Left ventricle myocardium superior (tissue), 1 donor: ENCODE measurements at regions not wholly inside any gene's neighbourhood (a gene's known extent, or its start where the extent isn't known, plus 50 kb on each side); places are given as distances from the start of the nearest gene placed in this dataset.
A peak's percentile ranks its signal among the peaks of the same experiment; 100 is the strongest.
"Not testable (repeated sequence)": the region's sequence is repeated elsewhere in the genome, so short reads cannot be mapped to it uniquely, and the experiment has no call there.

Experiments
- ATAC-seq: fragments of 200-7000 bp; cut with Tn5 transposase; one replicate; pipeline ENCODE4 v1.9.1; 2020; ENCODE audit warnings: mild to moderate bottlenecking, moderate library complexity
- DNase-seq: peaks from one replicate; pipeline ENCODE4 v3.0.0-alpha.2; 2020
- intact Hi-C: fragments of 100-400 bp; cut with micrococcal nuclease; formaldehyde crosslinking; loops from one replicate; pipeline ENCODE4 v1.11.0; 2022
- donor health status: DM: no; HTN: yes; CAD: no; lungs with severe emphysema.

DNA sequence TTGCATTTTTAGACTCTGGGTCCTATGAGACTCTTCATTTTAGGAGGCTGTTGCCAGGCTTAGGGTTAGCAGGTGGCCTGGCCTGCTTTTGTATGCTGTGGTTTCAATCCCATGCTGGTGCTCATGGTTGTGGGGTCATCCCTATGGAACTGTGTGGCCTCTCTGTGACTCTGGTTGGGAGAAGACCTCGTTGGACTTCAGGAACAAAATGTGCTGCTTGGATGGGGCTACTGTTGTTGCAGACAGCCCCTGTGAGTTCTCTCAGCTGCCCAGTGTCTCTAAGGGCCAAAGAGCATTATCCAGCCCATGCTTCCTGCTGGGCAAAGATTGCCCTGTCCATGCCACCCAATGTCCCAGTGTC is 169.5 kb upstream of the S1PR3 start:
- no peak for DNase-seq
- ATAC-seq: peak; percentile 59
- intact Hi-C loops: no loop called here

GRCh38 chr9:88824711-88825110 is 166.6 kb upstream of the S1PR3 start:
- intact Hi-C loops: no loop called here
- ATAC-seq (no peak), DNase-seq (no peak)

DNA sequence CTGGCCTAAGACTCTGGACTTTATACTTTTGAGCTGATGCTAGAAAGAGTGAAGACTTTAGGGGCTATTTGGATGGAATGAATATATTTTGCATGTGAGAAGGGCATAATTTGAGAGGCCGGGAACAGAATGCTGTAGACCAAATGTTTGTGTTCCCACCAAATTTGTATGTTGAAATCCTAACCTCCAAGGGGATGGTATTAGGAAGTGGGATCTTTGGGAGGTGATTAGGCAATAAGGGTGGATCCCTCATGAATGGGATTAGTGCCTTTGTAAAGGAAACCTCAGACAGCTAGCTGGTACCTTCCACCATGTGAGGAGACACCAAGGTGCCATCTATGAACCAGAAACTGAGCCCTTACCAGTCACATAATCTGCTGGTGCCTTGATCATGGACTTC is 165.1 kb upstream of the S1PR3 start:
- no peak for ATAC-seq
- no peak for DNase-seq

DNA sequence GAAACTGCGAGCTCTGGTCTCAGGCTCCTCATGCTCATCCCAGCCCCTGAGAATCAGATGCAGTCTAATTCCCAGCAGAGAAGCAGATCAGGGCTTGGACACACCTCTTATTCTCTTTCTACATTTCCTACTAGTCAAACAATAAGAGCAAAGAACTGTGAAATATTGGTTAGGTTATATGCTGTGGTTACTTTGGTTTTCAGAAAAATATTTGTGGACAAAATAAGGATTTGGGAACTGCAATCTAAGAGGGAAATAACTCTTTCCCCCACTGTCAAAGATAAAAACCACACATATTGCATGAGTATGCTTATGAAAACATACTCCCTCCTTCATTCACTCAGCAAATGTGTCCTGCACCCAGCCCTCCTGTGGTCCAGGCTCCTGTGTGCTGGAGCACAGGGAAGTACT is 164.5 kb upstream of the S1PR3 start:
- ATAC-seq: no peak
- intact Hi-C loops: no loop called here
- no peak for DNase-seq

More for the DNA sequence above, 165.1 kb upstream of the S1PR3 start:
- intact Hi-C loops: no loop called here

DNA sequence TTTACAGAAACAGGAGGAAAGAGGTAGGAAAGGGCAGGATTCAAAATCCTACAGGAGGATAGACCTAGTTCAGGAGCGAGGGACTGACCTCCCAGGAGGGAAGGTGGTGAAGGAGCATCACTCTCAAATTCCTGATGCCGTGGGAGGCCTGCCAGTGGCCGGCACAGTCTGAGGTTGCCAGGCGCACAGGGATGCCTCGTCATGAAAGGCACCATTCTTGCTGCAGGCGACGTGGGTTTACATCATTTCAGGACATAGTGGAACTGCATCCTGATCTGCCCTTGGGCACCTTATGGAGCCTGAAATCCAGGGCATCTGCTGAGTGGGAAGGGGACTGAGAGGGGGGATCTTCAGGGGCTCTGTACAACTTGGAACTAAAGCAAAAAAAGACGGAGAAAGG is 163.2 kb upstream of the S1PR3 start:
- DNase-seq (peak; percentile 45), ATAC-seq (peak; percentile 20)
- intact Hi-C loops: no loop called here

DNA sequence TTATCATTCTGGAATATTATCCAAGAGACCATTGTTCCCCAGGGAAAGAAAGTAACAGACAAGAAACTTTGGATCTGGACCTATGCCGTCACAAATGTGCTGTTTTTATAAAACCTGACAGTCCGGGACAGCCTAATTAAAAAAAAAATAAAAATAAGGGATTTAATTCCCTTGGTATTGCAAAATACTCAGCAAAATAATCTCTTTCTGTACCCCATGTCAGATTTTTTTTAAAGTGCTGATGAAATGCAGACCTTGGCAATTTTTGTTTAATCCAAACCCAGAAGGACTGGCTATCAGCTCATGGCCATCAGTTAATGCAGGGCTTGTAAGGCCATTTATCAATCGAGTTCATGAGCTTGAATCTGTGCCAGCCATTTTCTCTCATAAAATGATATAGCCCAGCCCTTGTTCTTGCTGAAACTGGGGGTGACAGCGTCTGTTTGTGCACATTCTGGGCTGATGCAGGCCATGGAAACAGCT is 162.7 kb upstream of the S1PR3 start:
- ATAC-seq (peak; percentile 73), DNase-seq (no peak)
- intact Hi-C loops: no loop called here

DNA sequence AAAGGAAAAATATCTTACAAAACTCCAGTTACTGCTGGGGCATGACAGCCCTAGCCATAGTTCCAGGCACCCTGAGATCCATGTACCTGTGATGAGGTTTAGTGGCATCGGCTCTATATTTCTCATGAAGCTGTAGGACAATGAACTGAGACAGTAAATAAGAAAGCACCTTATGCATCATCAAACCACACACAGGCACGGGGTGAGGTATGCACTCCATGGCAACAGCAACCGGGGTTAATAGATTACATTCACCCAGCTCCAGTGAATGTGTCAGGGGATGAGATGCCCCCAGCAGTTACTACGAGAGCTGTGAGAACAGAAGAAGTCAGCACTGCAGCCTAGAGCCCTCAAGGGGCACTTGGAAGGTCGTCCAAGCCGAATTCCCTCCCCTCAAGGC is 162.0 kb upstream of the S1PR3 start:
- no peak for DNase-seq
- intact Hi-C loops: no loop called here
- no peak for ATAC-seq

GRCh38 chr9:88831713-88832407 is 159.4 kb upstream of the S1PR3 start:
- no peak for DNase-seq
- intact Hi-C loops: no loop called here
- ATAC-seq: no peak

DNA sequence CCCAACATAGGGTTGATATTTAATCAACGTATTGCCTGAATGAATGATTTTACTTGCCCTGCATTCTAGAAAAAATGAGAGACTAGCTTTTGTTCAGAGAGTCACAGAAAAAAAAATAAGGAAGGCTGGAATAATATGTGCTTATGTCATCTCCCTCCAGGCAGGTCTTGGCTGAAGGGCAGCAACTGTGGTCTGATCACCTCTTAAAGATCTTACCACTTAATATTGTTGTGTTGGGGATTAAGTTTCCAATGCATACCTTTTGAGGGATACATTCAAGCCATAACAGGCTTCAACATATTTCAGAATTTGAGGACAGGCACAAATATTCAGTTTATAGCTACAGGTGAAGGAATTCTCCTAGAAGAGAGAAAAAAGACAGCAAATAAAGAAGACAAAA is 157.3 kb upstream of the S1PR3 start:
- DNase-seq: no peak
- no peak for ATAC-seq
- intact Hi-C loops: no loop called here

- ATAC-seq (peak; percentile 42), DNase-seq (peak; percentile 37)
- intact Hi-C loops: no loop called here
Measured at GRCh38 chr9:88835038-88835466, 156.2 kb upstream of the S1PR3 start.

- intact Hi-C loops: no loop called here
- ATAC-seq (peak; percentile 82), DNase-seq (no peak)
Measured at GRCh38 chr9:88835772-88836171, 155.5 kb upstream of the S1PR3 start.

GRCh38 chr9:88837731-88838130 is 153.5 kb upstream of the S1PR3 start:
- ATAC-seq (no peak), DNase-seq (no peak)
- intact Hi-C loops: no loop called here

DNA sequence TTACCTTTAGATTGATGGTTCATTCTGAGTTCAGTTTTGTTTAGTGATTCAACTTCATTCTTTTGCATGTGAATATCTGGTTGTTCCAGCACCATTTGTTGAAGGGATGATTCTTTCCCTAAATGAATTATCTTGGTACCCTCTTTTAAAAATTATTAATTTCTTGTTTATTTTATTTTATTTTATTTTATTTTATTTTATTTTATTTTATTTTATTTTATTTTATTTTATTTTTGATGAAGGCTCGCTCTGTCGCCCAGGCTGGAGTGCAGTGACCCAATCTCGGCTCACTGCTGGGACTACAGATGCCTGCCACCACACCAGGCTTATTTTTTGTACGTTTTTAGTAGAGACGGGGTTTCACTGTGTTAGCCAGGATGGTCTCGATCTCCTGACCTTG is 141.4 kb upstream of the S1PR3 start:
- DNase-seq, ATAC-seq, intact Hi-C loops: not testable (repeated sequence)

DNA sequence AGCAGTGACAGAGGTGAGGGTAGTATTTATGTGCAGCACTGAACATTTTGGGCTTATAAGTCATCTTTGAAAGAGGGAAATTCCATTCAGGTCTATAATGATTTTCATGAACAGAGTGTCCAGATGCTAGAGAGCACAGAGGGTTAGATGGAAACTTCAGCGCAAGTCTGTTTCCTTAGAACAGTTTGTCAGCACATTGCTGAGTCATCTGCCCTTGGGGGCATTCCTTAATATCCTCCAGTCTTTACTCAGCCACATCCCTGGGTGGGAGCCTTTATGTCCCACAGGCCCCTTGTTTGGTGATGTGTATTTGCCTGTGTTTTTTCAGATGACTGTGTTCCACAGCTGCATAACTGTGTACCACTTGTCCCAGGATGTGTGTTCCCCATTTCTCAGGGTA is 138.5 kb upstream of the S1PR3 start:
- intact Hi-C loops: no loop called here
- DNase-seq (peak; percentile 43), ATAC-seq (peak; percentile 99)

- DNase-seq (peak; percentile 43), ATAC-seq (no peak)
- intact Hi-C loops: loop anchor here (5.0 kb wide), 1 partner anchor 148 kb away; no protein-coding TSS in a partner anchor
Measured at GRCh38 chr9:88870627-88871026, 120.6 kb upstream of the S1PR3 start.

GRCh38 chr9:88871669-88872068 is 119.6 kb upstream of the S1PR3 start:
- ATAC-seq (no peak), DNase-seq (no peak)
- intact Hi-C loops: loop anchor here (5.0 kb wide), 1 partner anchor 149 kb away; no protein-coding TSS in a partner anchor

DNA sequence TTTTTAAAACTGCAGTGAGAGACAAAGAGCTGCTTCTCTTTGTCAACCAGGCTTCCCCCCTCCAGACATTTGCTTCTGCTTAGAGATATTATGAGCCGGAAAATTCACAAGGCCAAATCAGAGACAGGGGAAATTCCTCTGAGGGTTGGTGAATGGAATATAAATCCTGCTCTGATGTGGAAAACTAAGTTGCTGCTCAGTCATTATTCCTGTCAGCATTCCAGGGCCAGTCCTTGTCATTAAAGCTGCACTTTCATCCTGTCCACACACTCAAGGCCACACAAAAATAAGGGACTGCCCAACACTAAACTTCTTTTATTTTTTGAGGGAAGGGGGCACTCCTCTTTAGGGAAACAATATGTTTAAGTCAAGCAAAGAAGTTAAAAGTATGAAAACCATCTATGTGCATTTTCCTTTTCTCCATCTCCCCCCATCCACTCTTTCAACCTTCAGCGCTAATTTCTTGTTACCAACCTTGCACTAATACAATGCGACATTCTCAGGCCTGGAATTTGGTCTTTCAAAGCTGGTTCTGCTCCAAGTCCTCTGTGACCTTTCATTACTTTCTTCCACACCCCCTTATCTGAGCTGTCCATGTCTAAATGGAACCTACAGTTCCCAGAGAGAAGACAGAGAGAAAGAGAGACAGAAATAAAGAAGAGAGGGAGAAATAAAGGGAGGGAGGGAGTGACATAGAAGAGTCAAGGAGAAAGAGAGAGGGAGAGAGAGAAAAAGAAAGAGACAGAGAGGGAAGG is 118.9 kb upstream of the S1PR3 start:
- ATAC-seq (peak; percentile 83), DNase-seq (no peak)
- intact Hi-C loops: loop anchor here (5.0 kb wide), 1 partner anchor 150 kb away; no protein-coding TSS in a partner anchor

DNA sequence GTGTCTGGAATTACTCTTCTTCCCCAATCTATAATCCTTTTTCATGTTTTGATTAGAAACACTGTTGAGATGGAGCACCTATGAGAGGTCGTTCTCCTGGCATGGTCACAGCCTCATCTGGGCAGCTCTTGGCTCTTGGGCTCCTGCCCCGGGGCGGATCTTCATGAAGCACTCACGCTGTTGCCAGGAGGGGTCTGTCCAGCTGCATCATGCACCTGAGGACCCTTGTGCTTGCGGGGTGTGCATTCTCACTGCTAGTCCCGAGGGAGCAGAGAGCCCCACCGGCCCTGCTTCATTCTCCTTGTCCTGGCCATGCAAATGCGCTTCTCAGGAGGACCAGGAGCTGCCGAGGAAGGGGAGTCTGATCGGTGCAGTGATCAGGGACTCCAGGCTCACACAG is 117.6 kb upstream of the S1PR3 start:
- intact Hi-C loops: loop anchor here (5.0 kb wide), 1 partner anchor 151 kb away; no protein-coding TSS in a partner anchor
- DNase-seq (no peak), ATAC-seq (peak; percentile 31)

GRCh38 chr9:88874391-88874790 is 116.9 kb upstream of the S1PR3 start:
- peak; percentile 36 for ATAC-seq
- intact Hi-C loops: loop anchor here (5.0 kb wide), 1 partner anchor 152 kb away; no protein-coding TSS in a partner anchor
- DNase-seq: no peak

DNA sequence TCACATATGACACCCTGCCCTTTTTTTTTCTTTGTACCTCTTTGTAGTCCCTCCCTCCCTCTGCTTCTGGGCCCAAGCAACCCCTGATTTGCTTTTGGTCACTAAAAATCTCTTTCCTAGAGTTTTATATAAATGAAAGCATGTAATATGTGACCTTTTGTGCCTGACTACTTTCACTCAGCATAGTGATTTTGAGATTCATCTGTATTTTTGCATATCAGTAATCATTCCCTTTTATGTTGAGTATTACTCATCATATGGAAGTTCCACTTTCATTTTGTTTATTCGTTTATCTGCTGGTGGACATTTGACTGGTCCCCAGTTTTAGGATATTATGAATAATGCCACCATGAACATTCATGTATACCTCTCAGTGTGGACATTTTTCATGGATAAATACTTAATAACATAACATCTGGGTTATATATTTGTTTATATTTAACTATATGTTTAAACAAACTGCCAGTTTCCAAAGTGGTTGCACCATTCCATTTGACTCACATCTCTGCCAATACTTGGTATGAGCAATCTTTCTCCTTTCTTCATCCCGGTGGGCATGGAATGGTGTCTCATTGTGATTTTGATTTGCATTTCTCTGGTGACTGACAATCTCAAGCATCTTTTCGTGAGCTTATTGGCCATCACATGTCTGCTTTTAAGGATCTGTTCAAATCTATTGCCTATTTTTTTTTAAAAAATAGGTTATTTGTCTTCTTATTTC is 115.7 kb upstream of the S1PR3 start:
- DNase-seq (no peak), ATAC-seq (no peak)
- intact Hi-C loops: no loop called here
